SHP77 treated with DMSO at 0.1 percent for 48 hours (cell line): ENCODE measurements at regions not wholly inside any gene's neighbourhood (a gene's known extent, or its start where the extent isn't known, plus 50 kb on each side); places are given as distances from the start of the nearest gene placed in this dataset.
A peak's percentile ranks its signal among the peaks of the same experiment; 100 is the strongest.
"Not testable (repeated sequence)": the region's sequence is repeated elsewhere in the genome, so short reads cannot be mapped to it uniquely, and the experiment has no call there.

Source experiments
- DNase-seq: peaks from one replicate; lab custom pipeline; 2025; lab: John Stamatoyannopoulos, UW

- DNase-seq: no peak
Measured at GRCh38 chr2:153307223-153307622, 171.3 kb downstream of the RPRM start.

- DNase-seq: no peak
Measured at GRCh38 chr2:153299809-153300208, 178.8 kb downstream of the RPRM start.

GRCh38 chr2:153299217-153299616, 179.3 kb downstream of the RPRM start:
- no peak for DNase-seq

GRCh38 chr2:153294199-153294786, 184.3 kb downstream of the RPRM start:
- DNase-seq: no peak

- DNase-seq: no peak
Measured at GRCh38 chr2:153291718-153292117, 186.8 kb downstream of the RPRM start.

GRCh38 chr2:153287109-153287801, 191.3 kb downstream of the RPRM start:
- DNase-seq: no peak

- no peak for DNase-seq
Measured at GRCh38 chr2:153268941-153269461, 209.6 kb downstream of the RPRM start.

- DNase-seq: not testable (repeated sequence)
Measured at GRCh38 chr2:153256876-153257275, 221.7 kb downstream of the RPRM start.

GRCh38 chr2:153246636-153247035, 231.9 kb downstream of the RPRM start:
- not testable (repeated sequence) for DNase-seq

GRCh38 chr2:153235516-153235915, 243.0 kb downstream of the RPRM start:
- no peak for DNase-seq

- DNase-seq: no peak
Measured at GRCh38 chr2:153232464-153232863, 246.1 kb downstream of the RPRM start.

GRCh38 chr2:153230977-153231376, 247.6 kb downstream of the RPRM start:
- no peak for DNase-seq

GRCh38 chr2:153228904-153229303, 249.7 kb downstream of the RPRM start:
- no peak for DNase-seq

GRCh38 chr2:153227981-153228380, 250.6 kb downstream of the RPRM start:
- DNase-seq: no peak

GRCh38 chr2:153222231-153223165, 256.1 kb downstream of the RPRM start:
- DNase-seq: peak; percentile 36

- no peak for DNase-seq
Measured at GRCh38 chr2:153221506-153221905, 257.1 kb downstream of the RPRM start.

- DNase-seq: no peak
Measured at GRCh38 chr2:153221087-153221486, 257.5 kb downstream of the RPRM start.

GRCh38 chr2:153218851-153219250, 259.7 kb downstream of the RPRM start:
- no peak for DNase-seq

GRCh38 chr2:153214337-153214736, 264.2 kb downstream of the RPRM start:
- DNase-seq: no peak

- DNase-seq: no peak
Measured at GRCh38 chr2:153213022-153213421, 265.5 kb downstream of the RPRM start.

- no peak for DNase-seq
Measured at GRCh38 chr2:153197402-153198386, 280.9 kb downstream of the RPRM start.
